Stomach (tissue), 8 donors: ENCODE measurements at regions not wholly inside any gene's neighbourhood (a gene's known extent, or its start where the extent isn't known, plus 50 kb on each side); places are given as distances from the start of the nearest gene placed in this dataset.

Experiments used
- DNase-seq, 2 donors: peaks; one replicate each; pipeline versions ENCODE4 v3.0.0 to v3.0.0-alpha.2; 2013 to 2019
- H3K27ac ChIP-seq, 5 donors: fragments of 200-600 bp in 4 of 5; sonication (generic) in 4 of 5; one replicate each; pipeline ENCODE4 v1.5.1; 2013 to 2019; ENCODE audit warnings: mild to moderate bottlenecking in 1 of 5, moderate library complexity in 1 of 5
- H3K27me3 ChIP-seq, 3 donors: fragments of 200-600 bp; sonication (generic); one replicate each; pipeline ENCODE4 v1.5.1; 2017 to 2019; ENCODE audit warnings: mixed run types in 1 of 3
- H3K36me3 ChIP-seq, 4 donors: fragments of 200-600 bp; sonication (generic); 1 replicate in 3 of 4; 2 replicates in 1 of 4; pipeline ENCODE4 v1.5.1; 2016 to 2019
- H3K4me1 ChIP-seq, 4 donors: fragments of 200-600 bp; sonication (generic); one replicate each; pipeline ENCODE4 v1.5.1; 2016 to 2019
- H3K4me3 ChIP-seq, 4 donors: fragments of 200-600 bp; sonication (generic) in 3 of 4; one replicate each; pipeline ENCODE4 v1.5.1; 2016 to 2019; ENCODE audit warnings: mild to moderate bottlenecking in 1 of 4
- H3K9me3 ChIP-seq, 4 donors: fragments of 200-600 bp; sonication (generic); one replicate each; pipeline ENCODE4 v1.5.1; 2016 to 2019
- EP300 ChIP-seq: sonication (generic); formaldehyde crosslinking; IDR thresholded peaks from one replicate; pipeline ENCODE4 v1.6.1; 2017; ENCODE audit warnings: antibody characterized with exemption
- POLR2A ChIP-seq, 4 donors: fragments of 450-650 bp; IDR thresholded peaks; one replicate each; pipeline ENCODE4 v1.6.1; 2016; ENCODE audit warnings: antibody characterized with exemption in 4 of 4, control low read depth in 2 of 4, mild to moderate bottlenecking in 1 of 4, moderate library complexity in 1 of 4
- POLR2AphosphoS5 ChIP-seq, 3 donors: sonication (generic); formaldehyde crosslinking; IDR thresholded peaks; one replicate each; pipeline ENCODE4 v1.6.1; 2016; ENCODE audit warnings: antibody characterized with exemption in 3 of 3
- WGBS, 5 donors: extraction: QIAGEN DNeasy Blood & Tissue Kit in 3 of 5; methylation state at CpG; one replicate each; pipeline versions ENCODE4 v1.1.5 to v1.1.7; 2013 to 2018; 5-methylcytosine and 5-hydroxymethylcytosine counted together
- intact Hi-C: fragments of 100-400 bp; cut with DNase I; formaldehyde crosslinking; loops from one replicate; pipeline ENCODE4 v1.15.1; 2023; ENCODE audit warnings: low total_unique reads
- TF ChIP-seq, protein P1 (sequence below), 7 experiments: fragments of 450-650 bp in 4 of 7; fragments of 200-600 bp in 3 of 7; sonication (generic) in 3 of 7; IDR thresholded peaks; one replicate each; pipeline ENCODE4 v1.5.1; 2016 to 2019; ENCODE audit warnings: antibody characterized with exemption in 7 of 7, control low read depth in 2 of 7, mild to moderate bottlenecking in 1 of 7
- donor health status: healthy with polysubstance abuse.
- donor health status: Bipolar disorder and iron deficiency.
- donor health status: healthy.

DNA sequence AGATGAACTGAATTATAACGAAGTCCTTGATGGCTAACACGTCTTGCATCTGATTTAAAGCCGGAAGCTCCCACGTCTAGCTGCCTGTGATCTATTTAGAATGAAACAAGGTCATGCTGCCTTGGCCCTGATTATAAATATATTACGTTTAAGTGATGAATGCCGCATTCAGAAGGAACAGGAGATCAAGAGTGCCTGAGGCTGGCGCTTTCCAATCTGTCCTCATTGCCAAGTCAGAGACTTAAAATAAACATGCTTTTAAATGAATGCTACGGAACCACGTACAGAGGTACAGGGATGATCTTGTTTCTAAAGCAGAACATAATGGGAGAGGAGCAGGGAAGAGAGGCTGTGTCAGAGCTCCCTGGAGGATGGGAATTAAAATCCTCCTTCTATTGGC, 292.8 kb downstream of the TLE1 start:
- WGBS, 5 donors = 61 to 75% (median 69%) methylated on average over 9 of the region's 9 CpGs
- intact Hi-C loops = no loop called here
- H3K4me3 ChIP-seq = no peak overlapping the region
- H3K4me1 ChIP-seq = peaks cover 0 to 16% (median 0%) of the 10 kb centered on the region in 4 donors
- DNase-seq = no peak
- no peaks in the 10 kb centered on the region for H3K36me3 ChIP-seq
- H3K27me3 ChIP-seq = no peaks in the 10 kb centered on the region
- no peaks in the 10 kb centered on the region for H3K9me3 ChIP-seq
- H3K27ac ChIP-seq = no peak overlapping the region
- TF ChIP-seq, protein P1, sequence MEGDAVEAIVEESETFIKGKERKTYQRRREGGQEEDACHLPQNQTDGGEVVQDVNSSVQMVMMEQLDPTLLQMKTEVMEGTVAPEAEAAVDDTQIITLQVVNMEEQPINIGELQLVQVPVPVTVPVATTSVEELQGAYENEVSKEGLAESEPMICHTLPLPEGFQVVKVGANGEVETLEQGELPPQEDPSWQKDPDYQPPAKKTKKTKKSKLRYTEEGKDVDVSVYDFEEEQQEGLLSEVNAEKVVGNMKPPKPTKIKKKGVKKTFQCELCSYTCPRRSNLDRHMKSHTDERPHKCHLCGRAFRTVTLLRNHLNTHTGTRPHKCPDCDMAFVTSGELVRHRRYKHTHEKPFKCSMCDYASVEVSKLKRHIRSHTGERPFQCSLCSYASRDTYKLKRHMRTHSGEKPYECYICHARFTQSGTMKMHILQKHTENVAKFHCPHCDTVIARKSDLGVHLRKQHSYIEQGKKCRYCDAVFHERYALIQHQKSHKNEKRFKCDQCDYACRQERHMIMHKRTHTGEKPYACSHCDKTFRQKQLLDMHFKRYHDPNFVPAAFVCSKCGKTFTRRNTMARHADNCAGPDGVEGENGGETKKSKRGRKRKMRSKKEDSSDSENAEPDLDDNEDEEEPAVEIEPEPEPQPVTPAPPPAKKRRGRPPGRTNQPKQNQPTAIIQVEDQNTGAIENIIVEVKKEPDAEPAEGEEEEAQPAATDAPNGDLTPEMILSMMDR (IDR thresholded peaks at IDR 0.05) = no peak
- TF ChIP-seq POLR2A (IDR thresholded peaks at IDR 0.05) (no peak), POLR2AphosphoS5 (IDR thresholded peaks at IDR 0.05) (no peak), EP300 (no peak)

DNA sequence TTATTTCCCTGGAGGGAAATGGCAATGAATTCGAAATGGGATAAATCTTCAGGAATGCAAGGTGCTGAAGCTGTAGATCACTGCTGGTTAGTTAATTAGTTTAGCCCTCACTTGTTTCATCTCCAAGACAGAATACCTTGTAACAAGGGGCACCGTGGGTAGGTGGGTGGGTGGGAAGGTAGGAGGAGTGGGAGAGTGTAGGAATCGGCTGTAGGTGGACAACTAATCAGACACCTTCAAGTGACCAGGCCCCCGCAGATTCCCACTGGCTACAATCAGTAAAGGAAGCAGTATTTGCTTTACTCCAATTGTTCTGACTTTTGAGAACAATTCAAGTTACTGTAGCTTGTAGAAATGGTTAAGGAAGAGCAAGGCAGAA, 293.7 kb downstream of the TLE1 start:
- no peak for DNase-seq
- Histone ChIP-seq H3K4me3 (no peak overlapping the region), H3K36me3 (no peaks in the 10 kb centered on the region), H3K27ac (no peak overlapping the region), H3K9me3 (no peaks in the 10 kb centered on the region), H3K4me1 (peaks cover 0 to 19% (median 0%) of the 10 kb centered on the region in 4 donors), H3K27me3 (no peaks in the 10 kb centered on the region)
- intact Hi-C loops = no loop called here
- 58 to 73% (median 72%) methylated on average over 4 of the region's 4 CpGs for WGBS, 5 donors
- TF ChIP-seq EP300 = no peak
- no peak for TF ChIP-seq POLR2A (IDR thresholded peaks at IDR 0.05)
- TF ChIP-seq POLR2AphosphoS5 (IDR thresholded peaks at IDR 0.05) = no peak
- TF ChIP-seq, protein P1 (IDR thresholded peaks at IDR 0.05) = no peak

DNA sequence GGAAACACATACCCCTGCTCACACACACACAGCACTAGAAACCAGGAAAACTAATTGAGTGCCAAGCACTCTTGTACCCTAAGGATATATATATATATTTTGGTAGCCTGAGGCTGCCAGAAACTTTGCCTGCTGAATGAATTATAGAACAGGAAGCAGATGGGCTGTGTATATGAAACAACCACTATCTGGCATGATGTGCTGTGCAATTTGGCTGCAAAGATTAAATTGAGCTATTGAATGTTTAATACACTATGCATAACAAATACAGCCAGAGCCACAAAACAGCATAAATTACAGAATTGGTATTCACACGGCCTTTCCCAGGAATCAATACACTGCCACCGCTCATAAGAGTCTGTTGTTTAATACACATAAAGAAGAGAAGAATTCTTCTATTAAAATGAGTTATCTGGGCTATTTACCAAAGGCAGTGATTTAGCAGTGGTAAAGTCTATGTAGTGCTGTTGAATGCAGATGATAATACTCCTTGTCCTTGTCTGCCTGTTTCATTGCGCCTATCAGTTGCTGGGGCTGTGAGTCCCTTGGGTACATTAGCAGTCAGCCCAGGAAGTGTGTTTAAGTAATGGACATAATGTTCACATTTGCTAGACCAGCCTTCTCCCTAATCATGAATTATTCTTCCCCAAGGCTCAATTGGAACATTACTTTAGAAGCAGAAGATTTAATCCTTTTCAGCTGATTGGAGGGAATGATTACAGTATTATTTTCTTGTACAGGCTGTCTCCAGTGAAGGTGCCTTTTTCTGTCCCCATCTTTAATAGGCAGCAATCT, 294.3 kb downstream of the TLE1 start:
- Histone ChIP-seq H3K27me3 (no peaks in the 10 kb centered on the region), H3K27ac (peak overlapping the region in 3 of 5 donors; percentile 26 to 62 (median 53)), H3K4me1 (peaks cover 0 to 19% (median 0%) of the 10 kb centered on the region in 4 donors), H3K36me3 (no peaks in the 10 kb centered on the region), H3K9me3 (no peaks in the 10 kb centered on the region), H3K4me3 (no peak overlapping the region)
- TF ChIP-seq, protein P1 (IDR thresholded peaks at IDR 0.05) = no peak
- TF ChIP-seq POLR2A (IDR thresholded peaks at IDR 0.05) = no peak
- no peak for TF ChIP-seq POLR2AphosphoS5 (IDR thresholded peaks at IDR 0.05)
- no peak for TF ChIP-seq EP300
- DNase-seq = peak in 1 of 2 donors; percentile 75
- WGBS, 5 donors = 60 to 67% (median 63%) methylated on average over 3 of the region's 3 CpGs
- intact Hi-C loops = no loop called here

DNA sequence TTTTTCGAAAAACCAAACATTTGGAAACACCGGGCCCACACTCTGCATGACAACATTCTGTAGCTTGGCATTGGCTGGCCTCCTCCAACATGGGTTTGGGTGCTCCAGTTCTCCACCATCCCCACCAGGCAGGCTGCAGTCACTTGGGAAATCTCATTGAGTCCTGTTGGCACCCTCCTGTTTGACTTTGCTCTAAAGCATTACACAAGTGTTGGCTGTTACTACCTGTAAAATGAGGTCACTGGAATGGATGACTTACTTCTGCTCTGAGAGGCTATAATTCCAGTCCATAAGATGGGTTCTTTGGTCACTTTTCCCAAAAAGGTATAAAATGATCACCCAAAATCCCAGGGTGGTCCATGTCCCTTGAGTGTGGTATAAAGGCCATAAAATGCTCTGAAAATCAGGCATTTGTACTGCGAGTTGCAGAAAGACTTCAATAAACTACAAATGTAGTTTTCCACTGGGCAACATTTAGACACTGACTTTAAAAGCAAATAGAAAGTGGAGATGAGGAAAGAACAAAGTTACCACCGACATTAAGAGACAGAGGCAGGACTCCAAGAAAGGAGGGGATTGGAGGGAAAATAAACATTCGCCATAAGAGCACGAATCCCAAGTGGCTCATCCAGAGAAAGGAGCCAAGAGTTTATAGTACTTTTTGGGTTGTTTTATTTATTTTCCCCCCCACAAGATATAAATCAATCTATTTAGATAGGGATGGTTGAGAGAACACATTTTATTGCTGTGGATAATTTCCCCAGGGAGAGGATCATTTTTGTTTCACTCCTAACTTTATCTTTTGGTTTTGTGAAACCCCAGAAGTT, 295.1 kb downstream of the TLE1 start:
- peak overlapping the region in 4 of 5 donors; percentile 13 to 62 (median 40) for H3K27ac ChIP-seq
- no peak overlapping the region for H3K4me3 ChIP-seq
- H3K4me1 ChIP-seq = peaks cover 0 to 24% (median 0%) of the 10 kb centered on the region in 4 donors
- 61 to 77% (median 73%) methylated on average over 6 of the region's 6 CpGs for WGBS, 5 donors
- no peak for TF ChIP-seq POLR2A (IDR thresholded peaks at IDR 0.05)
- TF ChIP-seq, protein P1 (IDR thresholded peaks at IDR 0.05) = no peak
- no peaks in the 10 kb centered on the region for H3K9me3 ChIP-seq
- H3K27me3 ChIP-seq = no peaks in the 10 kb centered on the region
- DNase-seq = peak in 1 of 2 donors; percentile 80
- no peaks in the 10 kb centered on the region for H3K36me3 ChIP-seq
- intact Hi-C loops = no loop called here
